Astrocyte (in vitro differentiated cells and primary cell): ENCODE measurements at regions not wholly inside any gene's neighbourhood (a gene's known extent, or its start where the extent isn't known, plus 50 kb on each side); places are given as distances from the start of the nearest gene placed in this dataset.

Experiments used
- EZH2 ChIP-seq: IDR thresholded peaks from 2 replicates; pipeline ENCODE4 v1.6.1; 2012; ENCODE audit warnings: mild to moderate bottlenecking, low read length, inconsistent platforms; ENCODE audit not compliant: insufficient read depth
- TF ChIP-seq, protein P1 (sequence below): IDR thresholded peaks from 2 replicates; pipeline ENCODE4 v1.5.1; 2011; ENCODE audit warnings: low read depth, mild to moderate bottlenecking, inconsistent platforms, low read length, moderate library complexity; ENCODE audit not compliant: insufficient read depth

DNA sequence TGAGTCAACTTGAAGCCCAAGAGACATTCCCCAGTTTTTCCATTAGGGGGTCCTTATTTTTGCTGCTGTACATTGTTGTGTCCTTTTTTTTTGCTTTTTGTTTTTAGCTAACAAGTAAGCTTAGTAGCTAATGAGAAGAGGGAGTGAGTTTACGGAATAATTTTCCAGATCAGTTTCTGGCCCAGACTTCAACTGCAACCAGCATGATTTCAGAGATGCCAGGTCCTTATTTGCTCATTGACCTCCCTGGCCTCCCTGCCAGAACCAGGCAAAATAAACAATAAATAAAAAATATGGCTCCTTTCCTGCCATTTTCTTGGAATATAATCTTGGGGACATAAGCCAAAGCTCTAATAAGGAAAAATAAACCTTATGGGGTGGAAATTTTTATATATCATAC lies 185.9 kb downstream of the FAT3 start:
- TF ChIP-seq, protein P1, sequence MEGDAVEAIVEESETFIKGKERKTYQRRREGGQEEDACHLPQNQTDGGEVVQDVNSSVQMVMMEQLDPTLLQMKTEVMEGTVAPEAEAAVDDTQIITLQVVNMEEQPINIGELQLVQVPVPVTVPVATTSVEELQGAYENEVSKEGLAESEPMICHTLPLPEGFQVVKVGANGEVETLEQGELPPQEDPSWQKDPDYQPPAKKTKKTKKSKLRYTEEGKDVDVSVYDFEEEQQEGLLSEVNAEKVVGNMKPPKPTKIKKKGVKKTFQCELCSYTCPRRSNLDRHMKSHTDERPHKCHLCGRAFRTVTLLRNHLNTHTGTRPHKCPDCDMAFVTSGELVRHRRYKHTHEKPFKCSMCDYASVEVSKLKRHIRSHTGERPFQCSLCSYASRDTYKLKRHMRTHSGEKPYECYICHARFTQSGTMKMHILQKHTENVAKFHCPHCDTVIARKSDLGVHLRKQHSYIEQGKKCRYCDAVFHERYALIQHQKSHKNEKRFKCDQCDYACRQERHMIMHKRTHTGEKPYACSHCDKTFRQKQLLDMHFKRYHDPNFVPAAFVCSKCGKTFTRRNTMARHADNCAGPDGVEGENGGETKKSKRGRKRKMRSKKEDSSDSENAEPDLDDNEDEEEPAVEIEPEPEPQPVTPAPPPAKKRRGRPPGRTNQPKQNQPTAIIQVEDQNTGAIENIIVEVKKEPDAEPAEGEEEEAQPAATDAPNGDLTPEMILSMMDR, result no peak
- TF ChIP-seq EZH2, result no peak
